GM12864 (cell line): ENCODE measurements at regions not wholly inside any gene's neighbourhood (a gene's known extent, or its start where the extent isn't known, plus 50 kb on each side); places are given as distances from the start of the nearest gene placed in this dataset.

Experiments
- DNase-seq: peaks from one replicate; pipeline ENCODE4 v3.0.0-alpha.2; 2011; ENCODE audit warnings: low read depth
- H3K4me3 ChIP-seq: 2 replicates; pipeline ENCODE4 v1.5.1; 2011; ENCODE audit warnings: mild to moderate bottlenecking, low read depth, low read length, control low read depth
- TF ChIP-seq, protein P1 (sequence below): IDR thresholded peaks from 2 replicates; pipeline ENCODE4 v1.5.1; 2011; ENCODE audit warnings: low read depth, mild to moderate bottlenecking, moderate library complexity, low read length, control low read depth, inconsistent platforms; ENCODE audit errors: missing control alignments

DNA sequence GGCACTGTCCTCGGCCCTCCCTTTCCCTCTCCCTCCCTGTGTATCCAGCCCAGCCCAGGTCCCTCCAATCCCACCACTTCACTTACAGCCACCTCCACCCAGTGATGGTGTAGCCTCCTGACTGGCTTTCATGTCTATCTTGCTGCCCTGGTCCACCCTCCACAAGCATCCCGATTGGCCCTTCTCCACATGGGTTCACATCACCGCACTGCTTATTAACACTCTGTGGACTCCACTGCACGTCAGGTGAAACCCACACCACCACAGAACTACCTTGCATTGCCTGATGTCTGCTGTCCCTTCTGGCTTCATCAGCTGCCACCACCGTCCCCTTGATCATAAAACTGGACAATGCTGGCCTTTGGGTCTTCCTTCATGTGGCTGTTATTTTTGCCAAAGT, 220.4 kb upstream of the ARID1B start:
- no peak overlapping the region for H3K4me3 ChIP-seq
- DNase-seq: no peak
- TF ChIP-seq, protein P1, sequence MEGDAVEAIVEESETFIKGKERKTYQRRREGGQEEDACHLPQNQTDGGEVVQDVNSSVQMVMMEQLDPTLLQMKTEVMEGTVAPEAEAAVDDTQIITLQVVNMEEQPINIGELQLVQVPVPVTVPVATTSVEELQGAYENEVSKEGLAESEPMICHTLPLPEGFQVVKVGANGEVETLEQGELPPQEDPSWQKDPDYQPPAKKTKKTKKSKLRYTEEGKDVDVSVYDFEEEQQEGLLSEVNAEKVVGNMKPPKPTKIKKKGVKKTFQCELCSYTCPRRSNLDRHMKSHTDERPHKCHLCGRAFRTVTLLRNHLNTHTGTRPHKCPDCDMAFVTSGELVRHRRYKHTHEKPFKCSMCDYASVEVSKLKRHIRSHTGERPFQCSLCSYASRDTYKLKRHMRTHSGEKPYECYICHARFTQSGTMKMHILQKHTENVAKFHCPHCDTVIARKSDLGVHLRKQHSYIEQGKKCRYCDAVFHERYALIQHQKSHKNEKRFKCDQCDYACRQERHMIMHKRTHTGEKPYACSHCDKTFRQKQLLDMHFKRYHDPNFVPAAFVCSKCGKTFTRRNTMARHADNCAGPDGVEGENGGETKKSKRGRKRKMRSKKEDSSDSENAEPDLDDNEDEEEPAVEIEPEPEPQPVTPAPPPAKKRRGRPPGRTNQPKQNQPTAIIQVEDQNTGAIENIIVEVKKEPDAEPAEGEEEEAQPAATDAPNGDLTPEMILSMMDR: no peak

DNA sequence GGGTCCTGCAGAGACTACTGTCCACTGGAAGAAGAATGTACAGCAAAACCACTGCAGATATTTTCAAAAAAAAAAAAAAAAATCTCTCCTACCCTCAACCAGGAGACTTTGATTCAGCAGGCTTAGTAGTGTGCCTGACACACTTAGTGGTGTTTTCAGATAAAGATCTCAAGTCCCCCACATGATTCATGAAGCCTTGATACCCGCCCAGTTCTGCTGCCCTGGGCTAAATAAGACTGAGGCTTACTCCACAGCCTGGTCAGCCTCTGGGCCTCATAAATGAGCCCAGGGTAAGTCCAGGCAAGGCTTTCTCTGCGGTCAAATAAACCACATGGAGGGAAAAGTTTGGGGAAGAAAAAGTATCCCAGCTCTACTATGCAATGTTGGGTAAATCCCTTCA, 222.1 kb upstream of the ARID1B start:
- DNase-seq: no peak

DNA sequence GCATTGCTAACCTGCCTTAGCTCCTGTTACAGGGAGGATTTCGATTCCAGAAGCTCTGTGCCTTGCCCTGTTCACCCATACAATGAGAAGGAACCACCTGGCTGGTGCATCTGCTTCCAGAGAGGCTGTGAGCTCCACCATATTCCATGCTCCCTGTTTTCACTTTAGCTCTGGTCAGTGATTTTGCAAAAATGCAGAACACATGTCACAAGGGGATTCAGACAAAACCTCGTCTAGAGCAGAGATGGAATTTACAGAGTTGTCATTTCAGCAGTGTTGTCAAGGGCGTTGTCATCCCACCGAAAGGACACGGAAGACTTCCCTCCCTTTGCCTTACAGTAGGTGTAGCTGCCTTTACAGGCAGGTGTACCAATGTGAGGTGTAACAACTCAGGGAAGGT, 223.0 kb upstream of the ARID1B start:
- DNase-seq: no peak
- no peak overlapping the region for H3K4me3 ChIP-seq
- TF ChIP-seq, protein P1: no peak

More for the DNA sequence above, 222.1 kb upstream of the ARID1B start:
- TF ChIP-seq, protein P1: no peak
- H3K4me3 ChIP-seq: no peak overlapping the region

DNA sequence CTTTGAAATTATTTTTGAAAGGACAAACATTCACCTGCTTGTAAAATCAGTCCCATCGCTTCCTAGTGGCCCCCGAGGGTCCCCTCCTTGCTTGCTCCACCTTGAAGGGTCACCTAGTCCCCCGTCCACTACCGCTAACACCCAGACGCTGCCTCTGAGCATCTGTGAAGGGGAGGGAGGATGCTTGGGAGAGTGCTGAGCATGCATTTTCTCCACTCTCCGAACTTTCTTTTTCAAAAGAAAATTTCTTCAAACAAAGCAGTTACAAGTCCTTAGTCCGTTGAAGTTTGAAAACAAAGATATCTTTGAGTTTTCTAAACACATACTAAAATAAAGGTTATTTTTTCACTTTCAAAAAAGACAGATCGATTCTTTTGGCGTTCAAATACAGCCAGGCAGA, 224.3 kb upstream of the ARID1B start:
- TF ChIP-seq, protein P1: no peak
- no peak overlapping the region for H3K4me3 ChIP-seq
- DNase-seq: no peak

DNA sequence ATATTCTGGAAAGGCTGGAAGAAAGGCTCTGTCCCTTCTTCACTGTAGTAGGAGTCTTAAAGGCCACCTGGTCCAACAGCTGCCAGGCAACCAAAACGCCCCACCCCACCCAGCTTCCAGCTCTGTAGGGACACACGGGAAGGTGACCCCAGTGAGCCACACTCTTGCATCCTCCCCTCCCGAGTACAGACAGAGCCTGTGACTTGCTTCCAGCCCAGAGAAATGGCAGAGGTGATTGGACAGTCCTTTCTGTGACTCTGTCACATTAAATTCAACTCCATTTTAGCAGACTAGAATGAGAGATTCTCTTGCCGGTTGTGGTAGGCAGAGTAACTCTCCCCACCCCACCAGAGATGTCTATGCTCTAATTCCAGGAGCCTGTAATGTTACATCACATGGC, 226.2 kb upstream of the ARID1B start:
- TF ChIP-seq, protein P1: no peak
- no peak overlapping the region for H3K4me3 ChIP-seq
- DNase-seq: no peak

DNA sequence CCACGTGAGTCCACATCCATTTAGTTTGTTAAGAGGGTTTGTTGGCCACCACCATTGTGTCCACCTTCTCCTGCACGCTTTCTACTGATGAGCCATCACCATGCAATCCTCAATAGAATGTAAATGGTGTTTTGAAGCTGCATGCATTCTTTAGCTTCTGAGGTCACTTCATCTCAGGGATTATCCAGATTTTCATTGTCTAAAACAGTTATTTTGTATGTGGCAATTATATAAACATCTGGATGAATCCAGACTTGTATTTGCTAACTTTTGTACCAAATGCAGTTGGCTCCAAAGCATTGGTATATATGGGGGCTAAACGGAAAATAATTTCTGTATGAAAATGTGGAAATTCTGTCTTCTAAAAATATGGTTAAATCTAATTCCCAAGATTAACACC, 231.2 kb upstream of the ARID1B start:
- TF ChIP-seq, protein P1: no peak
- DNase-seq: no peak
- no peak overlapping the region for H3K4me3 ChIP-seq

DNA sequence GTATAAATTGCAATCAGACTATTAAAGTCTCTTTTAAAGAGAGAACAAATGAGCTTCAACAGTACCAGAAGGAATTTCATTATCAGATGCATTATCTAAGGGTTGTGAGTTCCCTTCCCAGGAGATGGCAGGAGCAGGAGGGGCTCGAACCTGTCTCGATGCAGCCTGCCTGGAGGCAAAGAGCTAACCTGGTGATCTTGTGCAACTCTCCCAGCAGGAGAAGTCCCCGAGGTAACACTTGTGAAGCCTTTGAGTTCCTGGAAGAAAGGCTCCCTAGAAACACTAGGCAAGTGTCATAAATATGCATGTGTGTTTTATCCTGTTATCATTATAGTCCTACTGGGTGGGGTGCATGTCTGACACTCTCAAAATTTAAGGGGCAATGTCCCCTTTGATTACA, 232.2 kb upstream of the ARID1B start:
- no peak for DNase-seq
- H3K4me3 ChIP-seq: no peak overlapping the region
- TF ChIP-seq, protein P1: no peak
